GM18867 (cell line): ENCODE measurements at regions not wholly inside any gene's neighbourhood (a gene's known extent, or its start where the extent isn't known, plus 50 kb on each side); places are given as distances from the start of the nearest gene placed in this dataset.

Experiments used
- ATAC-seq: cut with Tn5 transposase; IDR thresholded peaks from one replicate; pipeline ENCODE4 v1.9.1; 2021; ENCODE audit warnings: mild to moderate bottlenecking, moderate library complexity; ENCODE audit not compliant: unreplicated experiment

DNA sequence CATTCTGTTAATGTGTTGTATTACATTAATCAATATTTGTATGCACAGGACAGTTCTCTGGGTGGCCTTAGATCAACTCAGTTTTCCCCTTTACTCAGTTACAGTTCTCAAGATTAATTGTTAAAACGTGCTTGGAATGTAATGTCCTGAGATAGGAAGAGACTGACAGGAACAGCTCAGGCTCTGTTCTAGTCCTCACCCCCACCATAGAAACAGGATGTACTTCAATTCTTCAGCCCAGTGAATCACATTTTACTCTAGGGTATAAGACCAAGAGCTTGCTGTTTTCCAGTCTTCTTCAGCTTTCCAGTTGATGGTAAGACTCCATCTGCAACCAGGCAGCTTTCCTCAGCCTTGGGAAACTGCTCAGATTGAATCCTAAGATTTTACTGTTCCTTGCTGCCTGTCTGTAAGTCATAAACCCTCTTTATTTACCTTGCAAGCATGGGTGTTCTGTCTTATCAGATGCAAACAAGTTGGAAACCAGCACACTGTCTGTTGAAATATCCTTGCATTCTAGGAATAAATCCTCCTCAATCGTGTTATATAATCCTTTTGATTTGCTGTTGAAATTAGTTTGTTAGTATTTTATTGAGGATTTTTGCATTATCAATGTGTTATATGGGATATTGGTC, 836.9 kb upstream of the PCDH9 start:
- ATAC-seq: no peak

- ATAC-seq: no peak
These were observed 834.0 kb upstream of the PCDH9 start for GRCh38 chr13:68064001-68064770.

DNA sequence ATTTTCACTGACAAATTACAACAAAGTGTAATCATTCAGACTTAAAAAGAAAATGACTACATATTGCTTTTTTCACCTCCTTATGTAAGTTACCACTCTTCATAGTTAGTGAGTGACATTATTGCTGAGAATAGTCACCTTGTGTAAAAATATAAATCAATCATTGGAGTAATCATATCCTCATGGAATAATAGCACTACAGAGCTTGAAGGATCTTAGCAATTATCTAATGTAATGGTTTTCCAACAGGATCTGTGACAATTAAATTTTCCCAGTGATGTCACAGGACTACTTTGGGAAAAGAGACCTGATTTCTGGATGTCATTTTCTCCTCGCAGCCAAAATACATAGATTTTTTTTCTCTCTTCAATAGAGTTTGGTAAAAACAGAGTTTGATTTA, 833.0 kb upstream of the PCDH9 start:
- ATAC-seq: no peak

DNA sequence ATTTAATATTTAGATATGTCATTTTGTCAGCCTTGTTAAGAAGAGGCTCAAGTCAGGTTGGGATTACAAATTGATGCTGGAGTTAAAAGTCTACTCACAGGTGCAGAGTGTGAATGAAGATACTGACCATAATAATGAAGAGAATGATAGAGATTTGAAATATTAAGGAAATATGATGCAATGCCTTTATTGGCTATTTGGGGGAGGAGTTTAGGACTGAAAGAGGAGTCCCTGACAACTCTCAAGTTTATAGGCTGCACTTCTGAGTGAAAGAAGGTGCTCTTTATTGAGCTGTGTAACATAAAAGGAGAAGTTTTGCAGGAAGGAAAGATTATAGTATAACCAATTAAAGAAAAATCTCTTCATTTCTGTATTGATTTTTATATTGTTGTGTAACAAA, 827.7 kb upstream of the PCDH9 start:
- ATAC-seq: no peak

DNA sequence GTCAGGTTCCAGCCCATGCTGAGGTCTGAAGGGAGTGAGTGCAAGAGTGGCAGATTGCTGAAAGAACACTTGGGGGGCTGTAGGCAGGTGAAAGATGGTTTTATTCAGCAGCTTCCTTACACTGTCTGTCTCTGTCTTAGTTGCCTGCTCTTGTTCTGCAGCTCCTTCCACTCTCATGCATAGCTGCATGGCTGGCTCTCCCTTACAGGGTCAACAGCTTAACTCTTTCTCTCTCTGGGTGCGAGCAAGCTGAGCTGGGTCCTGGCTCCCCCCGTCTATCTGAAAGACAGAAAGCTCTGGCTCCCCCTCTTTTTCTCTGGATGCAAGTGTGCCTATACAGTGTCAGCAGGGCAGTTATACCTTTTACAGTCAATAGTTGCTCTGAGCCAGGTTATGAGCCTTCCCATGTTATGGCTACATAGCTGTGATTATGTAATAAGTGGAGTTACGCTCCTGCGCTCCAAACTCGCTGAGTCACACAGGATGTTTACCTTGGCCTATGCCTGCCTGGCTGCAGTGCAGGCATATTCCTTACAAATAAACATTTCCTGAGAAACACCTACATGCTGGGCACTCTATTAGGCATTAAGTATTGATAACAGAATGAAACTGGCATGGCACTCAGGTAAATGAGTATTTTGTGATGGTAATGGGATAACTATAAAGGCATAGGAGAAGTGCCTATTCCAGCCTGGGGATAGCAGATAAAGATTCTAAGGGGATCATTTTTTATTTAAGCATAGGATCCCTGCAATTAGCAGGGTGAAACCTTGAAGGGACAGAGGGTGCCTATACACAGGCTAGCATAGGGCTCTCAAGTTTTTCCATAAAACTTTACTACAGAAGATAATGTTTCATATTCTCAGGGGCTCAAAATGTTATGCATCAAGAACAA, 826.9 kb upstream of the PCDH9 start:
- ATAC-seq: no peak

DNA sequence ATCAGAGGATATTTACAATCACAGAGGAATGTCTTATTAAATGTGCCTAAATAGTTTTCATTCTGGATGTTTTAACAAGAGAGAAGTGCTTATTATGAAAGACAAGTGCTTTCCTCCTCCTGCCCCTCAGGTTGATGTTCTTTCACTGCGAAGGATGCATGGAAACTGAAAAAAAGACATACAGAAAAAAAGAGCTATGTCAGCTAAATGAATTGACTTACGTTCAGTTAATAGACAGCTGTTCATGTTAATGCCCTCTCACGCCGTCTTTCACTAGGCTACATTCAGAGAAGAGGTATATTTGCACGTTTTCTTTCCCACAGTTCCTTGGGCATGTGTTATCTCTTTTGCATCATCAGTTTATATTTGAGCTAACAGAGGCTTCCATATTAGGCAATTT, 821.8 kb upstream of the PCDH9 start:
- ATAC-seq: no peak

- no peak for ATAC-seq
These were observed 820.6 kb upstream of the PCDH9 start for GRCh38 chr13:68050761-68051160.

- no peak for ATAC-seq
These were observed 818.7 kb upstream of the PCDH9 start for GRCh38 chr13:68048802-68049359.

- no peak for ATAC-seq
These were observed 817.8 kb upstream of the PCDH9 start for GRCh38 chr13:68047889-68048288.

DNA sequence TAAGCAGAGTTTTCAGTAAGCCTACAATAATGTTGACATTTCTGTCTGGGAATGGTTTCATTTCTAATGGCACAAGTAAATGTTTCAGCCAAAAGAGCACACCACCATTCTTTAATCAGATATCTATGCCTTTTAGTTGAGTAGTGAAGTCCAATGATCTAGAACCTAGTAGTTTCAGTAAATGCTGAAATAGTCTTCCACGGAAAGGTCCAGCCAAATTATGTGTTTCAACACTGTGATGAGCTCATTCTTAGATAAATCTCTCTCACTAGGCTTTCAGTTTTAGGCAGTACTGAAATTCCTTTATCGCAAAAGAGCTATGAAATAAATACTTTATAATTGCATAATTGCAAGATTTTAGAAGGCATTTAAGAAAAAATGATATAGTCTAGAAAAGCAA, 816.8 kb upstream of the PCDH9 start:
- ATAC-seq: no peak

- no peak for ATAC-seq
These were observed 800.1 kb upstream of the PCDH9 start for GRCh38 chr13:68030152-68030809.

DNA sequence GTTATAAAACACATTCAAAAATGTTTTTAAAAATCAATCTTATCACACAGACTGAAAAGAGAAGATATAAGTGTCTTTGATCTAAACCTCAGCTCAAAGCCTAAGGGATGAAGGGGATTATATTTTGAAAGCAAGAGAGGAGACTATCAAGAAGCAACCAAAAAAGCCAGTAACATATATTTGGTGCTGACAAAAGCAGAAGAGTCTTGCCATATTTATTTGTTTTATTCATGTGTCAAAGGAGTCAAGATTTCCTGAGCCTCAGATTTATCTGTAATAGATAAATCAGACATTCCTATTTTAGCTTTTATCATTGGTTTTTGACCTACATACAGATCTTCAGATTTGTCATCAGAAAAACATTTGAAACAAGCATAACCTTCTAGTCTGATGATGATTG, 798.6 kb upstream of the PCDH9 start:
- ATAC-seq: no peak

- ATAC-seq: no peak
These were observed 797.2 kb upstream of the PCDH9 start for GRCh38 chr13:68027306-68027705.

GRCh38 chr13:68026077-68026476, 795.9 kb upstream of the PCDH9 start:
- no peak for ATAC-seq

GRCh38 chr13:68025604-68026003, 795.5 kb upstream of the PCDH9 start:
- ATAC-seq: no peak

DNA sequence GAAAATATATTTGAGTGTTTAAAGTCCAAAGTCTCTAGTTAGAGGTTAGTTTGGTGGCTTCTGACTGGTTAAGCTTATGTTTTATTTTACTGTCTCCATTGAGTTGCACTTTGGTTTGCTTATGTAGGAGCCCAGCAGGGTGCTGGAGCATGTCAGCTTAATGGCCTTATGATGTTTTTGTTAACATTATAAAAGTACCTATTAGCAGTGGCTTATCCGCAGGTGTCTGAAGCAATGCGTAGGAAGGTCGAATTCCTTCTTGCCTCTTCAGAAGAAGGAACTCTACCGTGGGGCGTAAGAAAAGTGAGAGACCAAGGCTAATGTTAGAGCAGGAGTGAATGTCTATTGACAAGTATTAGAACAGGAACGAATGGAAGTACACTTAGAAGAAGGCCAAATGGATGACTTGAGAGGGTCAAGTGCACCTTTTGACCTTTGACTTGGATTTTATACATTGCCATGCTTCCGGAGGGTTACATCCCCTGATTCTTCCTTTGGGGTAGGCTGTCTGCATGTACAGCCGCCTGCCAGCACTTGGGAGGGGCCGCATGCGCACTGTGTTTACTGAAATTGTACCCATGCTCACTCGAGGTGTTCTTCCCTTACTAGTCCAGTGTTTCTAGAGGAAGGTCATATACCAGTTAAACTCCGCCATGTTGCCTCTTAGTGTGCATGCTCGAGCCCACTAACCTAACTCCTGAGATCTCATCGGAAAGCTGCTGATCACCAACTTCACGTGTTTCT, 793.9 kb upstream of the PCDH9 start:
- no peak for ATAC-seq

GRCh38 chr13:68019901-68020300, 789.8 kb upstream of the PCDH9 start:
- no peak for ATAC-seq

DNA sequence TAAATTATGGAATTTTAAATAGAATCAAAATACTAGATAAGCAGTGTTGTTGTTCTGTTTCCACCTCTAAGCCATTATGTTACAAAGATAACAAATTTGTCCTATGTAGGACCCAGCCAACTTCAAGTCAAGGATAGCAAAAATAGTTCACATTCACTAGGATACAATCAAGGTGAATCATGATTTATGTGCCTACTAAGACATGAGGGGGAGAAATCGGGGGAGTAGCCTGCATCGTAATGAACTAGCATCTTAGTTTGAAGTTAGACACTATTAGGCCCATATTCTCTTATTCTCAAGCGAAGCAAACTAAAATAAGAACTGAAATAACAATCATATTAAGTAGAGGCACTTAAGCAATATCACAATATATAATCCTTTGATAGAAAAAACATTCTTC, 779.4 kb upstream of the PCDH9 start:
- ATAC-seq: no peak

GRCh38 chr13:68007576-68007975, 777.4 kb upstream of the PCDH9 start:
- ATAC-seq: no peak

DNA sequence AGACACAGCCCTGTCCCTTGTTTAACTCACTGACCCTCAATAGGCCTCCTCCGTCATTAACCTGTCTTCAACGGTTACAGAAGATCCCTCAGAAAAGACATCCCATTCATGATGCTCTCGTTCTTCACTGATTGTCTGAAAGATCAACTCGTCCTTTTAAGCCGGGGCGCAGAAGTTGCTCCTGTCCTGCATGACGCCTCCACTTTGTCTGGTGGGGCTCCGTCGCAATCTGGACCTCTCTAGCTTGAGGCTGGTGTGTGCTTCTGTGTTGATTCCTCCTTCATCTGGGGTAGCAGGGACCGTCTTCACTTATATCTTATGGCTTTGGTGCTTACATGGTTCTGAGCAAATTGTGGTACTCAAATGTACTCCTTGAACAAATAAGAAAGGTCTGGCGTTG, 766.0 kb upstream of the PCDH9 start:
- no peak for ATAC-seq
